ENCODE measurements at regions not wholly inside any gene's neighbourhood (a gene's known extent, or its start where the extent isn't known, plus 50 kb on each side); places are given as distances from the start of the nearest gene placed in this dataset.

DNA sequence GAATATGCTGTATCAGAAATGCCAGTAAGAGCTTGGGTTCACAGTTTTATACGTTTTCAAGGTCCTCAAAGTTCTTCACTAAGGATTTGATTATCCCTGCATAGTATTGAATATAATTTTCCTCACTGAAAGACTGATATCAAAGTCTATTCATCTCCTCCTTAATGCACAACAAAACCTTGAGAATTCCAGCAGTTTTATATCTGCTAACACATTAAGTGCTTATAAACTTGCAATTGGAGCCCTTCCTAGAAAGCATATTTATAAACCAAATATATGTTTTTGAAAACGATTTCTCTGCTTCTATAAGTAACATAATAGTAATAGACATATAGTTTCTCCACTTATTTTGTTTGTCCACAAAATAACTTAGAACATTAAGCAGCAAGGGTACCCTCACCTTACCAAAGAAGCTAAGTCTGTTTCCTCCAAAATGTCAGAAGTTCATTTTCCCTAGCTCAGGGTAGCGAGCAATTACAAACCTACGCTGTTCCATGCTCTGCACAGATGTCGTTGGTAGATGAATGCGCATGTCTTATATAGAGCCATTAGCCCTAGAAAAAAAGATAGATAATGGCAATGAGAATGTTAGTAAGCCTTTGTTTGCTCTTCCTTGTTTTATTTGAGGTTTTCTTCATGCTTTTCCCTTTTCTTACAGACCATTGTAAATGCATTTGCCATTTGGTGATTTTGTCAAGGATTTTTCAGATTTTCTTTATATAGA, 213.2 kb downstream of the RBM43 start:
- TF ChIP-seq, protein P1, sequence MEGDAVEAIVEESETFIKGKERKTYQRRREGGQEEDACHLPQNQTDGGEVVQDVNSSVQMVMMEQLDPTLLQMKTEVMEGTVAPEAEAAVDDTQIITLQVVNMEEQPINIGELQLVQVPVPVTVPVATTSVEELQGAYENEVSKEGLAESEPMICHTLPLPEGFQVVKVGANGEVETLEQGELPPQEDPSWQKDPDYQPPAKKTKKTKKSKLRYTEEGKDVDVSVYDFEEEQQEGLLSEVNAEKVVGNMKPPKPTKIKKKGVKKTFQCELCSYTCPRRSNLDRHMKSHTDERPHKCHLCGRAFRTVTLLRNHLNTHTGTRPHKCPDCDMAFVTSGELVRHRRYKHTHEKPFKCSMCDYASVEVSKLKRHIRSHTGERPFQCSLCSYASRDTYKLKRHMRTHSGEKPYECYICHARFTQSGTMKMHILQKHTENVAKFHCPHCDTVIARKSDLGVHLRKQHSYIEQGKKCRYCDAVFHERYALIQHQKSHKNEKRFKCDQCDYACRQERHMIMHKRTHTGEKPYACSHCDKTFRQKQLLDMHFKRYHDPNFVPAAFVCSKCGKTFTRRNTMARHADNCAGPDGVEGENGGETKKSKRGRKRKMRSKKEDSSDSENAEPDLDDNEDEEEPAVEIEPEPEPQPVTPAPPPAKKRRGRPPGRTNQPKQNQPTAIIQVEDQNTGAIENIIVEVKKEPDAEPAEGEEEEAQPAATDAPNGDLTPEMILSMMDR (conservative IDR thresholded peaks at IDR 0.05) = no peak
- TF ChIP-seq ZFX (IDR thresholded peaks at IDR 0.05) = no peak
- no peak overlapping the region for H3K27ac ChIP-seq

DNA sequence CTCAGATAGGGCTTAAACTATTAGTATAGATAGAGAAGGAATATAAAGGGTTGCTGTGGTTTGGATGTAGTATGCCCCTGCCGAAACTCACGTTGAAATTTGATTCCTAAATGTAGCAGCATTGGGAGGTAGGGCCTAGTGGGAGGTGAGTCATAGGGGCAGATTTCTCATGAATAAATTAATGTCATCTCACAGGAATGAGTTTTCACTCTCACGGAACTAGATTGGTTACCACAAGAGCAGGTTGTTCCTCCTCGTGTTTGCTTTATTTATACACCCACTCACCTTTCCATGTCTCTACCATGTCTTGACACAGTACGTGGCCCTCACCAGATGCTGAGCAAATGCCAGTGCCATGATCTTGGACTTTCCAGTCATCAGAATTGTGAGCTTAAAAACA, 218.2 kb downstream of the RBM43 start:
- no peak overlapping the region for H3K27ac ChIP-seq
- TF ChIP-seq, protein P1 (conservative IDR thresholded peaks at IDR 0.05) = no peak
- TF ChIP-seq ZFX (IDR thresholded peaks at IDR 0.05) = no peak

DNA sequence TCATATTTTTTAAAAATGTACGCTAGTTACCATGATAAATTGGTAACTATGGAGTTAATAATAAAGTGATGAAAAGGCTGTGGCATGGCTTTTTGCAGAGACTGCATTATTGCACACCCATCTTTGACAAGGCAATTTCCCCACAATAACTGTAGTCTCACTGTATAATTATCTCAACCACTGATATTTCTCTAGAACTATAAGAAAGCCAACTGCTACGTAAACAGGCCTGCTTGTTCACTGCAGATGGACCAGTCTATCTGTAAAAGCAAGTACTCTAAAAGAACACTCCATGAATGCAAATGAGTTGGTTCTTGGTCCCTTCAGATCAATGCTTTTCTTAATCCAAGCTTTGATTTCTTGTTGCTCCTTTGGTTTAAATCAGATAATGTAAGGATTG, 218.7 kb downstream of the RBM43 start:
- TF ChIP-seq, protein P1 (conservative IDR thresholded peaks at IDR 0.05) = no peak
- no peak for TF ChIP-seq ZFX (IDR thresholded peaks at IDR 0.05)
- H3K27ac ChIP-seq = no peak overlapping the region

DNA sequence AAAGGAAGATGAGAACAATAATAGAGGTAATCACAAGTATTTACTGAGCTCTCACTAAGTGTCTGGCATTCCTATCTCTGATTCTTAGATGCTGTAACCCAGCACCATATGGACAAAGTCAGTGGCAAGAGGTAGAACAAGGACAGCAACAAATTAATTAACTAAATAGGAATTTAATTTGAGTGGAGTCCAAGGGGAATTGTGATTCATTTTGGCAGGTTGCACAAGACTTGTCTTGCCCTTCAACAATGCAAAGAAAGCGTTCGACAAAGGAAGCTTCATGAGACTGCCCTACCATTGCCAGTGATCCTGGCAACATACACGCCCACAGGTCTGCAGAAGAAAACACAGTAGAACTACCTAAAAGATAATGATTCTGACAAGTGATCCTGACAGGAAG, 221.6 kb downstream of the RBM43 start:
- TF ChIP-seq ZFX (IDR thresholded peaks at IDR 0.05) = no peak
- TF ChIP-seq, protein P1 (conservative IDR thresholded peaks at IDR 0.05) = no peak
- H3K27ac ChIP-seq = no peak overlapping the region

DNA sequence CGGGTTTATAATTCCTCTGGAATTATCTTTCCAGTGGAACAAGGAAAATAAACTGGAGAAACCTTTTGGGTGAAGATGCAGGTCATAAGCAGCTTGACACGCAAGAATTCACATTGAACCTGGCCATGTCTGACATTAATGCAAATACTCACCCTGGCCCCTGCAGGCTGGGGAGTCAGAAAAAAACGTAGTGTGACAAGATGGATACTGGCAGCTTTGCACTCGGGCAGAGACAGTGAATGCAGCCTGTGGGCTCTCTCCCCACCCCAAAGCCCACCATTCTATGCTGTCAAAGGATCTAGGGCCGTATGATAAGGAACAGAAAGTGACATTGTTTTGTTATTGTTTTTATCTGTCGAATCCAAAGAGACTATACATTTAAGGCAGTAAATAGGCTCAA, 223.1 kb downstream of the RBM43 start:
- H3K27ac ChIP-seq = no peak overlapping the region
- TF ChIP-seq ZFX (IDR thresholded peaks at IDR 0.05) = no peak
- TF ChIP-seq, protein P1 (conservative IDR thresholded peaks at IDR 0.05) = no peak

DNA sequence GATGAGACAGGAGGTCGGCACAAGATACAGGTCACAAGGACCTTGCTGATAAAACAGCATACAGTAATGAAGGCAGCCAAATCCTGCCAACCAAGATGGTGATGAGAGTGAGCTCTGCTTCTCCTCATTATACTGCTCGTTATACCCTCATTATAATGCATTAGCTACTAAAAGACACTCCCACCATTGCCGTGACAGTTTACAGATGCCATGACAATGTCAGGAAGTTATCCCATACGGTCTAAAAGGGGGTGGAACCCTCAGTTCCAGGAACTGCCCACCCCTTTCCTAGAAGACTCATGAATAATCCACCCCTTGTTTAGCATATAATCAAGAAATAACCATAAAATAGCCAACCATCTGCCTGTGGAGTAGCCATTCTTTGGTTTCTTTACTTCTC, 224.2 kb downstream of the RBM43 start:
- H3K27ac ChIP-seq = no peak overlapping the region
- TF ChIP-seq, protein P1 (conservative IDR thresholded peaks at IDR 0.05) = no peak
- TF ChIP-seq ZFX (IDR thresholded peaks at IDR 0.05) = no peak

DNA sequence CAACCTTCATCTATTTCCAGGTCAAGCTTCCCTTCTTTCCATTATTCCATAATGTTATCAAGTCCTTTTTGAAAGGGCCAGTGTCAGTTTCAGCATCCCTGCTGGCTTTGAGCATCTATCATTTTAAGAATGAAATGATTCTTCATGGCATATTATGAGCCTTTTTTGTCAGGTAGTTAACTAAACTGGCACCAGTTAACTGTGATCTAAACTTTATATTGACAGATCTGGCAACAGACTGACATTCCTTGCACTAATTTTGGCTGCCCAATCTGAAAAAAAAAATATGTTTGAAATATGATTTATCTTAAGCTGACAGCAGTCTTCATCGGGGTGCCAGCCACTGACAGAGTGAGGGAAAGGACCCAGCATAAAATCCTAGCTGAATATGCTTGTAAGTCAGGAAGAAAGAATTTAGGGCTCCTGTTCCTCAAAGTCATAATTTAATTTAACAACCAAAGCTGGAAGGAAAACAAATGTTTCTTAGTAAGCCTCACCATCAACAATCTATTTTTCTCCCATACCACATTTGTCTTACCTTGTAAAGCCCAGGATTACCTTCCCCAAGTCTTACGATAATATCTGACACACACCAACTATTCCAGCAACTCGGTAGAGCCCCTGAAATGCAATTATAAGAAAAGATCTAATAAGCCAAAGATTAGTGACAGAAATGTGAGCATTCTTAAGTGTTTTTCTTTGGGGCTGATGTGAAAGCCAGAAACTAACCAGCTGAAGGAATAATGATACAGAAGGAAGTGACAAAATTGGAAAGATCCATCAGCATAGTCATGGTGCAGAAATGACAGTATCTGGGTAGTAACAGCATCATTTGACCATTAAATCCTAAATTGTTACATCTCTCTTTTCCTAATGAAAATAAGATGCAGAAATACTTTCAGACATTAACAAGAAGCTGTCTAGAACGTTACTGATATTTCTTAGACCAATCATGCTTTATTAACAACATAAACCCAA, 228.1 kb downstream of the RBM43 start:
- H3K27ac ChIP-seq = no peak overlapping the region
- no peak for TF ChIP-seq ZFX (IDR thresholded peaks at IDR 0.05)
- TF ChIP-seq, protein P1 (conservative IDR thresholded peaks at IDR 0.05) = no peak
